Neuron (in vitro differentiated cells): ENCODE measurements at regions not wholly inside any gene's neighbourhood (a gene's known extent, or its start where the extent isn't known, plus 50 kb on each side); places are given as distances from the start of the nearest gene placed in this dataset.
A peak's percentile ranks its signal among the peaks of the same experiment; 100 is the strongest.

Source experiments
- H2AFZ ChIP-seq: one replicate; pipeline ENCODE4 v1.6.1; 2013; ENCODE audit warnings: low read depth, mild to moderate bottlenecking, inconsistent platforms, low read length, moderate library complexity
- H3K27me3 ChIP-seq: one replicate; pipeline ENCODE4 v1.6.1; 2013; ENCODE audit warnings: low read length; ENCODE audit not compliant: insufficient read depth
- H3K36me3 ChIP-seq: one replicate; pipeline ENCODE4 v1.6.1; 2013; ENCODE audit warnings: low read length; ENCODE audit not compliant: insufficient read depth
- H3K4me1 ChIP-seq: one replicate; pipeline ENCODE4 v1.6.1; 2013; ENCODE audit warnings: low read length; ENCODE audit not compliant: insufficient read depth
- H3K4me3 ChIP-seq: 2 replicates; pipeline ENCODE4 v1.5.1; 2013; ENCODE audit warnings: mild to moderate bottlenecking, low read length, moderate library complexity
- H3K9me3 ChIP-seq: one replicate; pipeline ENCODE4 v1.6.1; 2013; ENCODE audit warnings: low read length

DNA sequence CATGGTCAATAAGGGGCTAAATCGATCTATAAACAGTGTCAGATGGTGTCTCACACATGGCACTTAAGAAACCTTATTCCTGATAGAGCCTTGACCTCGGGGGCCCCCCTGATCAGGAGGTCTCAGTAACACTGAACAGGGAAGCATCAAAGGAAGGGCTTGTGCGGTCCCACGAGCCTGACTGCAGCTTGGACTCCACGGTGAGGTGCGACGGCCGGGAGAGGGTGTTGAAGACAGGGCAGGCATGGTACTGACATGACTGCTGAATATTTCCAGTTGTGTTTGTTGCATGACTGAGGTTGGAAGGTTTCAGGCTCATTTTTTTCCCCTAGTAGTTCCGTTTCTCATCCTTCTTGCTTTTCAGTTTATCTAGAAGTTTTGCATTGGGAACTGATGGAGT lies 107.1 kb upstream of the JAG1 start:
- H3K4me3 ChIP-seq: no peak overlapping the region
- no peak overlapping the region for H2AFZ ChIP-seq
- H3K4me1 ChIP-seq: peaks cover 12% of the 10 kb centered on the region
- no peaks in the 10 kb centered on the region for H3K36me3 ChIP-seq
- no peaks in the 10 kb centered on the region for H3K27me3 ChIP-seq
- no peaks in the 10 kb centered on the region for H3K9me3 ChIP-seq

DNA sequence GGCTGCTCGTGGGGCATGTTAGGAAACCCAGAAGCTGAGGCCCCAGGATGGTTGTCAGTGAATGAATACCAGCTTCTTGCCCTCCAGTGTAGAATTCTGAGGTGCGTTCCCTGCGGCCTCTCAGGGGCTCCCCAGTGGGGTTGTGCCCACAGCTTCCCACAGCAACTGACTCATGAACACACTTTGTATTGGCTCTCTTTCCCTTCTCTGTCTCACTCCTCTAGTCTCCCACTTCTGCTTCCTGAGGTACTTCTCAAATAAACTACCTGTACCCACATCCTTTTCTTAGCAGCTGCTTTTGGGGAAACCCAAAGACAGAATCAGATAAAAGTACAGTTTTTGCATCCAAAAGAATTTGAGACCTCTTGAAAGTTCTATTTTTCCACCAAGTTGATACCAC lies 107.7 kb upstream of the JAG1 start:
- no peak overlapping the region for H3K4me3 ChIP-seq
- H2AFZ ChIP-seq: no peak overlapping the region
- no peaks in the 10 kb centered on the region for H3K27me3 ChIP-seq
- H3K4me1 ChIP-seq: peaks cover 12% of the 10 kb centered on the region
- H3K36me3 ChIP-seq: no peaks in the 10 kb centered on the region
- no peaks in the 10 kb centered on the region for H3K9me3 ChIP-seq

DNA sequence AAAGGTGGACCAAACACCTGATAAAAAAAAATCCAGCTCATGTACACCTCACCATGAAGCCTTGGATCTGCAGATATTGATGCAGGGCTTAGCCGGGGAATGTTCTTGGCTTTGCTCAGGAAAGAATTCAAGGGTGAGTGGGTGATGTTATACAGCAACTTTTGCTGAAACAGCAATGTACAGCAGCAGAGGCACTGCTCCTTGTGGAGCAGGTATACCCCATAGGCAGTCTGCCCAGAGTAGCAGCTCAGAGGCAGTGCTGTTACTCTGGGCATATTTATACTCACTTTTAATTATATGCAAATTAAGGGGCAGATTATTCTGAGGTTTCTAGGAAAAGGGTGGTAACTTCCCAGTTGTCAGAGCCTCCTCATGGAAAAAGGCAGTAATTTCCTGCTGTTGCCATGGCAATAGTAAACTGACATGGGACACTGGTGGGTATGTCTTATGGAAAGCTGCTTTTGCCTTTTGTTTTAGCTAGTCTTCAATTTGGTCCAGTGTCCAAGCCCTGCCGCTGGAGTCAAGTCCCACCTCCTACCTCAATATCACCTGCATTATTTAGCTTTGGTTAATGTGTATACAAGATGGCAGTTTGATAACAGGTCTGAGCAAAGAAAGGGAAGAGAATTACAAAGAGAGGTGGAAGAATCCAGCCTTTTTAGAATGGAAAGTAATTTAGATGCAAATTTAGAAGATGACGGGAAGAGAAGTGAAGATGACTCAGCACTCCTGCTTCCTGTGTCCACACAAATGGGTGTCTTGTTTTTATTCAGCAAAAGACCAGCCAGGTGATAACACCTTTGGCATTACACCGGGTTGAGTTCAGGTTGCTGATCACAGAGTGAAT lies 110.1 kb upstream of the JAG1 start:
- Histone ChIP-seq H3K9me3 (no peaks in the 10 kb centered on the region), H3K4me1 (peaks cover 12% of the 10 kb centered on the region), H2AFZ (no peak overlapping the region), H3K4me3 (no peak overlapping the region), H3K27me3 (no peaks in the 10 kb centered on the region), H3K36me3 (no peaks in the 10 kb centered on the region)

DNA sequence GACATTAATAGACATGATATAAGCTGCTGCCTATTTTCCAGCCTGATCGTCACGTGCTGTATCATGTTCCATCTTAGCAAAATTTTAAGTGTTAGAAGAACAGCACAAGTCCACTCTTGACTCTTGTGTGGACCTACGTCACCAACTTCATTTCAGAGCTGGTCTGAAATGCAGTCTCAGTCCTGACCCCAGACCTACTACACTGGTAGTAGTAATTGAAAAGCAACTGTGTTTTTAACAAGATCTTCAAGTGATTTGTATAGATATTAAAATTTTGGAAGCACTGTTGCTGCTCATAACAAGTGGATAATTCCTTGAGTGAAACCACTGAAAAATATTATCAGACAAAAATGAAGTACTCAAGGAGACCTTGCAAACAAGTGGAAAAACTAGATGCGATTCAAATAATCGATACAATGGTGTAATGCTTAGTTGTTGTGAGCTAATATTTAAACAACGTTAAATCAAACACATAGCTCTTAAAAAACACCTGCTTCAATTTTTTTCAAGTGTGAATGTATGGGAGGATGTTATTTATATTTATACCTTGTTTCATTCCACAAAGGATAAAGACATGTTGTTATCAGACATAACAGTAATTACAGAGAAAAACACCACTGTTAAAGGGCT lies 110.9 kb upstream of the JAG1 start:
- Histone ChIP-seq H3K36me3 (no peaks in the 10 kb centered on the region), H3K27me3 (no peaks in the 10 kb centered on the region)

DNA sequence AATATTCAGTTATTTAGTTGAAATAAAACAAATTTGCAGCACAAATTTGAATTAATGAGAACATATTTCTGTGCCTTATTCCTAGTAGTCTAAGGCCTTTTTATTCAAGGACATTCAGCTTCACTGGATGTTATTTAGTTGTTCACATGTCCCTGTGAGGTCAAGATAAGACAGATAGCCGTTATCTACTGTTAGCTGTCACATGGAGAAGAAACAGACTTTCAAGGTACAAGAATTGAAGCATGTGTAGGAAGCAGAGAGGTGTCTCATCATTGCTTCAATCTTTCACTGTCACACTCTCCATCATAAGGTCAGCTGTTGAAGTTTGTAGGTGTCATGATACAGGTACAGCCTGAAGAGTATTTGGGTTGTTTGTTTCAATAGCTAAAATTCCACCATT lies 112.9 kb upstream of the JAG1 start:
- H3K4me3 ChIP-seq: no peak overlapping the region
- H3K27me3 ChIP-seq: no peaks in the 10 kb centered on the region
- H3K36me3 ChIP-seq: no peaks in the 10 kb centered on the region
- no peak overlapping the region for H2AFZ ChIP-seq
- no peaks in the 10 kb centered on the region for H3K9me3 ChIP-seq
- H3K4me1 ChIP-seq: peaks cover 12% of the 10 kb centered on the region

More for the DNA sequence above, 110.9 kb upstream of the JAG1 start:
- Histone ChIP-seq H3K4me1 (peaks cover 12% of the 10 kb centered on the region), H2AFZ (no peak overlapping the region), H3K4me3 (no peak overlapping the region), H3K9me3 (no peaks in the 10 kb centered on the region)

DNA sequence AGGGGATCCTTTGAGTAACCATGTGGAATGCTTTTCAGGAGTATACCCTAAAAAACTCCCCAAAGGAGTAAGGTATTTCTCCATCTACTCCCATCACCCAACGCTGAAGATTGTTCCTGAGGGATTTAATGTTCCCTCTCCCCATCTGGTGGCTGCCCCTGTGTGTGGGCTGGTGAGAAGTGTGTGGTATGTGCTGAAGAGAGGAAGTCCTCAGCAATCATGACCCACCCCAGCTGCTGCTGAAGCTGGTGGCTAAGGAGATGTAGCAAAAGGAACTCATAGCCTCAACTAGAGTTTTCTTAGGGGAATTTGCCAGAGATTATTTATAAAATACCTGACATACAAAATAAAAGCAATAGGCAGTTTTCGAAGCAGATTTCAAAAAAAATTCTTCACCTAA lies 114.3 kb upstream of the JAG1 start:
- Histone ChIP-seq H3K27me3 (no peaks in the 10 kb centered on the region), H3K36me3 (no peaks in the 10 kb centered on the region), H2AFZ (no peak overlapping the region), H3K4me3 (no peak overlapping the region), H3K9me3 (no peaks in the 10 kb centered on the region), H3K4me1 (peaks cover 12% of the 10 kb centered on the region)

DNA sequence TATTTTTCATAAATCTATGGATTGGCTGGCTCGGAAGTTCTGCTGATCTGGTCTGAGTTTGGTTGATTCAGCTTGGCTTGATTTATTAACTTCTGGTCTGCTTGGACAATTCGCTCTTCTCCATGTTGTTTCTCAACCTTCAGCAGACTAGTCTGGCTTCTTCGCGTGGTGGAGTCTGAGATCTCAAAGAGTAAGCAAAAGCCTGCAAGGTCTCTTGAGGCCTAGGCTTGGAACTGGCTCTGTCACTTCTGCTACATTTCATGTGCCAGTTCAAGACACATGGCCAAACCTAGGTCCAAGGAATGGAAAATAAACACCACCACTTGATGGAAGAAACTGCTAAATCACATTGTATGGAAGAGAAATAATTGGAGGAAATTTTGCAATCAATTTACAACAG lies 115.1 kb upstream of the JAG1 start:
- Histone ChIP-seq H3K4me1 (peaks cover 12% of the 10 kb centered on the region), H3K27me3 (no peaks in the 10 kb centered on the region), H3K4me3 (no peak overlapping the region), H3K9me3 (no peaks in the 10 kb centered on the region), H2AFZ (no peak overlapping the region), H3K36me3 (no peaks in the 10 kb centered on the region)

DNA sequence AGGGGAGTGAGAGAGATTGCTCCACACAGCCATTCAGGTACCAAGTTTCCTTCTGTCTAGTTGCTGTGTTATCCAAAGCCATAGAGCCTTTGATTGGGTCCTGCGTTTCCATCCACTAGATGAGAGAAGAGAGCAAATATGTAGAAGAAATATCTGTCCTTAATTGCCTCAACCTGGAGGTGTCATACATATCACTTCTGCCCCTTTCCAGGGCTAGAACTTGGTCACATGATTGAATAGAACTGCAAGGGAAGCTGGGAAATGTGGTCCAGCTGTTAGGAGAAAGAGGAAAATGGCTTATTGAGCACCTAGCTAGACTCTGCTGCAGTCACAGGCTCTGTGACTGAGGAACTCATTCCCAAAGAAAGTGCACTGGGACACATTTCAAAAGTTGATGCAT lies 115.6 kb upstream of the JAG1 start:
- Histone ChIP-seq H2AFZ (no peak overlapping the region), H3K4me3 (no peak overlapping the region), H3K4me1 (peaks cover 12% of the 10 kb centered on the region), H3K36me3 (no peaks in the 10 kb centered on the region), H3K9me3 (no peaks in the 10 kb centered on the region), H3K27me3 (no peaks in the 10 kb centered on the region)

DNA sequence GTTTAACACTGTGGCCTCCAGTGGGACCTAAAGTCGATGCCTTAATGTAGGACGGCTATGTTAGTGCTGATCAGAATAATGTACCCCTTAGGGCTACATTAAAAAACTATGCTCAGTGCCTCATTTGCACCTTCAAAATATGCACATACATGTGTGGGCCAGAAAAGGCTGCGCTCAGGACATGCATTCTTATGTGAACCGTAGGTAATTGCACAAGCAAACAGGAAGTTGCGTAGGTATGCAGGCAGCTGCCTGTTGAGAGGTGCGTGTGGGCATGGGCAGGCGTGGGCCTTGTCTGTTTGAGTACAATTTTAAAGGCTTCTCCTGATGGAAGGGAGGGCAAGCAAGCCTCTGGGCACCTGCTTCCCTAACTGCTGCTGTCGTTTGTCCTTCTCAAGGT lies 116.2 kb upstream of the JAG1 start:
- Histone ChIP-seq H2AFZ (no peak overlapping the region), H3K9me3 (no peaks in the 10 kb centered on the region), H3K27me3 (no peaks in the 10 kb centered on the region), H3K36me3 (no peaks in the 10 kb centered on the region), H3K4me1 (peaks cover 16% of the 10 kb centered on the region), H3K4me3 (no peak overlapping the region)

DNA sequence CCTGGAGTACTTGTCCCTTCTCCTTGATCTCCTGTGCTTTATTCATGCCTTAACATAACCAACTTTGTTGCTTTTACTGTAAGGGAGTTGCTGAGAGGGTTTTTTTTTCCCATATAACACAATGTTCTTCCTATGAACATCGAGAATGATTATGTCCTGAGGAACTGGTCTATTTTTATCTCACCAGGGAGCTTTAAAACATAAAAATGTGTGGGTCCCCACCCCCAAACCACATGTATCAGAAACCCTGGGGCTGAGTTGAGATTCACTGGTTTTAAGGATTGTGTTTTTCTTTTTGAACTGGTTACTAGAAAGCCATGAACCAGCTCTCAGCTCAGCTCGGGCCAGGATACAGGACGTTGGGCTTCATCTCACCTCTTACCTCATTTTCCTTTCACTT lies 118.5 kb upstream of the JAG1 start:
- no peak overlapping the region for H2AFZ ChIP-seq

DNA sequence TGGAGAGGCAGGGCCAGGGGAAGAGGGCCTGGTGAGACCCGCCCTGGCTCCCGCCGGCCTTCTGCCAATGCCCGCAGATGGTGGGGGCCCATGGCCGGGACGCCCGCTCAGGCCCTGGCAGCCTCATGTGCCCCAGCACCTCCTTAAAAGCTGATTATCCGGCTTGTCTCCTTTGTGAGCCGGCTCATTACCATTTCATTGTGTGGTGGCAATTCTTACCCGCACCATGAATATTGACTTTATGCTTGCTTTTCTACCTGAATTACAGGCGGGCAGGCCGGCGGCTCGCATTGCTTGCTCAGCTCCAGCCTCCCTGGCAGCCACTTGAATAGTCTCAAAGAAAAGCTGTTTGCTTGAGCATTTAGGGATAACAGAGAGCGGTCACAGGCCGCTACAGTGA lies 120.0 kb upstream of the JAG1 start:
- no peaks in the 10 kb centered on the region for H3K36me3 ChIP-seq
- H3K9me3 ChIP-seq: no peaks in the 10 kb centered on the region
- peaks cover 16% of the 10 kb centered on the region for H3K4me1 ChIP-seq
- peak overlapping the region; percentile 32 for H2AFZ ChIP-seq
- no peaks in the 10 kb centered on the region for H3K27me3 ChIP-seq
- H3K4me3 ChIP-seq: no peak overlapping the region

More for the DNA sequence above, 118.5 kb upstream of the JAG1 start:
- no peak overlapping the region for H3K4me3 ChIP-seq
- H3K27me3 ChIP-seq: no peaks in the 10 kb centered on the region
- peaks cover 16% of the 10 kb centered on the region for H3K4me1 ChIP-seq
- H3K36me3 ChIP-seq: no peaks in the 10 kb centered on the region
- H3K9me3 ChIP-seq: no peaks in the 10 kb centered on the region

DNA sequence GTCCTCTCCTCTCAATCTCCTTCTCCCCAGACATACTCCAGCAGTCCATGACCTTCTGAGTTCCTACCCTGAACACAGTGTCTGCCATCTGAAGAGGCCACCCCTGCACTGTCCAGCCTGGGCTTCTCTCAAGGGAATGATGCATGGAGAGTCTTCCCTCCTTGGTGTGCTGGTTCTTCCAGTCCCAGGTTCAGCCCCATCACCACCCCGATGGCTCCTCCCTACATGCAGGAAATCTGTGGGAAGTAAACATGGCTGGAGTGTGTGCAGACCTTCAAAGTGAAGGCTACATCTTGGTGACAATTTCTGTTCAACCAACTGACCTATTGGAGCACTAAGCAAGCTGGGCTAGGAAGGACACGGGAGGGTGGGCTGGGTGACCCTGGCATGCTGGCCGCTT lies 121.0 kb upstream of the JAG1 start:
- Histone ChIP-seq H3K36me3 (no peaks in the 10 kb centered on the region), H3K4me3 (no peak overlapping the region), H3K9me3 (no peaks in the 10 kb centered on the region), H3K27me3 (no peaks in the 10 kb centered on the region), H3K4me1 (peaks cover 16% of the 10 kb centered on the region), H2AFZ (no peak overlapping the region)

DNA sequence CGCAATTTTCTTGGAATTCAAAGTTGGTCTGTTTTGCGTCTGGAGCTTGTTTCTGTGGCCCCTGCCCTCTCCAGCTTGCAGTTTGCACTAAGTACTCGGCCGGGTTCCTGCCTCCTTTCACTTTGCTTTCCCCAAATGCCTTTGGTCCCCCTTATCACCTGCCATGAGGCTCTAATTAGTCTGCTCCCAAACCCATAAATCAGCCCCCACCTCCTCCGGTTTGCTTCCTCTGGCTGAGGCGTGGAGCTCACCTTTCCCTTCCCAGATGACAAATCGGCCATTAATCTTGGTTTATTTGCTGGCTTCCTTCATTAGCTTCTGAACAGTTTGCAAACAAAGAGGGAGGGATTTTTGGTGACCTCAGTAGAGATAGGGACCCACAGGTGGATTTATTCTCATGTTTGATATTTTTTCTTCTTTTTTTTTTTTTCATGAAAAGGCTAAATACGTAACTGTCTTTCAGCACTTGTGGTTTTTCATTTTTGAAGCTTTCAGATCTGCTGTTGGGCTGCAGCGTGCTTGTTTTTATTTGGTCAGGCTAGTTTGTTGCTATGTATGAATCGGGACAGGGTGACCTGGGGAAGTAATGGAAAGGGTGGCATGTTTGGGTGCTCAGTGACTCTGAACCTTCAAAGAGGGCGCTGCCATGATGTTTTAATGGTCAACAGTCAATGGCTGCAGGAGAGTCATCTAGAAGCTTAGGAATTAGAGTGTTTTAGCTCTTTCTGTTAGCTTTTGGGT lies 121.7 kb upstream of the JAG1 start:
- no peaks in the 10 kb centered on the region for H3K27me3 ChIP-seq
- H3K4me1 ChIP-seq: peaks cover 16% of the 10 kb centered on the region
- no peaks in the 10 kb centered on the region for H3K9me3 ChIP-seq
- no peak overlapping the region for H2AFZ ChIP-seq
- H3K4me3 ChIP-seq: no peak overlapping the region
- H3K36me3 ChIP-seq: no peaks in the 10 kb centered on the region
